ENCODE measurements at regions not wholly inside any gene's neighbourhood (a gene's known extent, or its start where the extent isn't known, plus 50 kb on each side); places are given as distances from the start of the nearest gene placed in this dataset.

- H3K4me3 ChIP-seq (ENCODE audit: low read length): no peak overlapping the region
- TF ChIP-seq, protein P1, sequence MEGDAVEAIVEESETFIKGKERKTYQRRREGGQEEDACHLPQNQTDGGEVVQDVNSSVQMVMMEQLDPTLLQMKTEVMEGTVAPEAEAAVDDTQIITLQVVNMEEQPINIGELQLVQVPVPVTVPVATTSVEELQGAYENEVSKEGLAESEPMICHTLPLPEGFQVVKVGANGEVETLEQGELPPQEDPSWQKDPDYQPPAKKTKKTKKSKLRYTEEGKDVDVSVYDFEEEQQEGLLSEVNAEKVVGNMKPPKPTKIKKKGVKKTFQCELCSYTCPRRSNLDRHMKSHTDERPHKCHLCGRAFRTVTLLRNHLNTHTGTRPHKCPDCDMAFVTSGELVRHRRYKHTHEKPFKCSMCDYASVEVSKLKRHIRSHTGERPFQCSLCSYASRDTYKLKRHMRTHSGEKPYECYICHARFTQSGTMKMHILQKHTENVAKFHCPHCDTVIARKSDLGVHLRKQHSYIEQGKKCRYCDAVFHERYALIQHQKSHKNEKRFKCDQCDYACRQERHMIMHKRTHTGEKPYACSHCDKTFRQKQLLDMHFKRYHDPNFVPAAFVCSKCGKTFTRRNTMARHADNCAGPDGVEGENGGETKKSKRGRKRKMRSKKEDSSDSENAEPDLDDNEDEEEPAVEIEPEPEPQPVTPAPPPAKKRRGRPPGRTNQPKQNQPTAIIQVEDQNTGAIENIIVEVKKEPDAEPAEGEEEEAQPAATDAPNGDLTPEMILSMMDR (IDR thresholded peaks at IDR 0.05; ENCODE audit: insufficient read depth, low read depth, low read length, missing control alignments): no peak
- no peak for DNase-seq (ENCODE audit: low read depth)
Measured at GRCh38 chr6:85977661-85978060, 335.0 kb upstream of the SYNCRIP start.

DNA sequence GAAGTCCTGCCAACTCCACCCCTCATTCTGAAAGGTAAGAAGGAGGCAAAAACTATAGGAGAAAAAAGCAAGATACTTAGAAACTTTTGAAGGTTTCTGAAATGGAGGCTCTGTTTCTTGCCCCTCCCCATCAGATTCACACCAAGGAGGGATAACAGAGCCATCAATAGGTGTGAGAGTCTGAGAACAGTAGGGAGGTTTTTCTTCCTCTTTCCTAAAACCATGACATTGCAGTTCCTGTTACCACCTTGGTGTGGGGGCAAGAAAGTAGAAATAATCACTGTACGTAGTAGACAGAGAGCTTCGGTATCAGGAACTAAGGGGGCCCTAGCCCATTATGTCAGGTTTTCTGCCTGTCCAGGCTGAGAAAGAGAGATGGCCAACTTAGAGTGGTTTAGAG lies 333.3 kb upstream of the SYNCRIP start:
- TF ChIP-seq, protein P1 (IDR thresholded peaks at IDR 0.05; ENCODE audit: insufficient read depth, low read depth, low read length, missing control alignments): no peak
- no peak for DNase-seq (ENCODE audit: low read depth)
- no peak overlapping the region for H3K4me3 ChIP-seq (ENCODE audit: low read length)

GRCh38 chr6:85971238-85971637 lies 328.6 kb upstream of the SYNCRIP start:
- H3K4me3 ChIP-seq (ENCODE audit: low read length): no peak overlapping the region
- TF ChIP-seq, protein P1 (IDR thresholded peaks at IDR 0.05; ENCODE audit: insufficient read depth, low read depth, low read length, missing control alignments): no peak
- no peak for DNase-seq (ENCODE audit: low read depth)

- DNase-seq (ENCODE audit: low read depth): no peak
- no peak overlapping the region for H3K4me3 ChIP-seq (ENCODE audit: low read length)
- TF ChIP-seq, protein P1 (IDR thresholded peaks at IDR 0.05; ENCODE audit: insufficient read depth, low read depth, low read length, missing control alignments): no peak
Measured at GRCh38 chr6:85966828-85967227, 324.1 kb upstream of the SYNCRIP start.

- TF ChIP-seq, protein P1 (IDR thresholded peaks at IDR 0.05; ENCODE audit: insufficient read depth, low read depth, low read length, missing control alignments): no peak
- no peak for DNase-seq (ENCODE audit: low read depth)
- H3K4me3 ChIP-seq (ENCODE audit: low read length): no peak overlapping the region
Measured at GRCh38 chr6:85961746-85962145, 319.1 kb upstream of the SYNCRIP start.

GRCh38 chr6:85961125-85961524 lies 318.4 kb upstream of the SYNCRIP start:
- TF ChIP-seq, protein P1 (IDR thresholded peaks at IDR 0.05; ENCODE audit: insufficient read depth, low read depth, low read length, missing control alignments): no peak
- no peak for DNase-seq (ENCODE audit: low read depth)
- no peak overlapping the region for H3K4me3 ChIP-seq (ENCODE audit: low read length)

DNA sequence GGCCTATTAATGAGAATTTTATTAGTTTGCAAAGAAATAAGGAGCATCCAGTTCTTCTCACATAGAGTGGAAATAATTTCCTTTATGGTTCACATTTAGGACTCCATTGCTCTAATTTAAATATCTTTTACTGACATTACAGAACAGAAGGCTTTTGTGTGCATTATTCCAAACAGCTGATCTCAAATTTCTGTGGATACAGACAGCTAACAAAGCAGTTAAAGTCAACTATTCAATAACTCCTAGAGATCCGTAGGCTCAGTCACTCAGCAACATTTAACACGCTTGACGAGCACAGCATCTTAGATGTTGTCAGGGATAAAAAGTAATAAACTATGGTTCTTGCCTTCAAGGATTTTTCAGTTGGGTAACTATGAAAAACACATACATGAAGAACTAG lies 305.8 kb upstream of the SYNCRIP start:
- TF ChIP-seq, protein P1 (IDR thresholded peaks at IDR 0.05; ENCODE audit: insufficient read depth, low read depth, low read length, missing control alignments): no peak

More for the DNA sequence above, 305.8 kb upstream of the SYNCRIP start:
- no peak for DNase-seq (ENCODE audit: low read depth)
- no peak overlapping the region for H3K4me3 ChIP-seq (ENCODE audit: low read length)

Data from epithelial cell of esophagus (primary cell).